HG02588 (cell line): ENCODE measurements at regions not wholly inside any gene's neighbourhood (a gene's known extent, or its start where the extent isn't known, plus 50 kb on each side); places are given as distances from the start of the nearest gene placed in this dataset.
"Not testable (repeated sequence)": the region's sequence is repeated elsewhere in the genome, so short reads cannot be mapped to it uniquely, and the experiment has no call there.

Source experiments
- ATAC-seq: cut with Tn5 transposase; IDR thresholded peaks from one replicate; pipeline ENCODE4 v1.9.1; 2021; ENCODE audit warnings: mild to moderate bottlenecking, moderate library complexity; ENCODE audit not compliant: unreplicated experiment

DNA sequence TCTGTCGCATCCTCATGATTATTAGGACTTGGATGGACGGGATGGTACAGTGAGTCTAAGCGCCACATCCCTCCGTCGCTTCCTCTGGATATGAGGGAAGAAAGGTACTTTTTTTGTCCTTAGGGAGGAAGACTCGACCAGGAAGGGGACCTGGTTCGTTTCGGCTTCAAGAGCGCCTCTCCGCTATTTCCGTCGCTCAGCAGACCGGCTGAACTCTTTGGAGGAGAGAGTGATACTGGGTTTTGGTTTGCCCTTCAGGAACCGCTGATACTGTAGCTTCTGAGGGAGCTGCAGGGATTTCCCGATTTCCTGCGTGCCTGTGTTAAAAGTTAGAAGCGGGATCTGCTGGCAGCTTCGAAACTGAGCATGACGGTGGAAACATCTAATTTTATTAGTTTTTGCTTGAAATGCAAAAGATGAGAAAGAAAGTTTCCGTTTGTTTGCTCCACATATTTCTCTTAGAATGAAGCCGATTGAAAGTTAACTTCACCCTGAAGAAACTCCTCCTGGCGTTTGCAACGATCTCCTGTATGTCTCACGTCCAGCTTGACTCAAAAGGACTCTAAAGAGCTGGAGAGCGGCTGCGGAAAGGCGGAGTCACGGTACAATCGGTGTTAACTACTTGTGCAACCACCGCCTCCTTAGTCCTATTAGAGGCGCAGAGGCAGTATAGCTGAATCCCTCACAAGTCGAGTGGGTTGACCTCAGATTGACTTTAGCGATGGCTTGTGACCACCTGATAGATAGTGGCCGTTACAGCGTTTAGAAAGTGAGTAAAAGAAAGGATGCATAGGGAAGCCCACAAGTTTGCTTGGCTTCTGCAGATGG is 129.4 kb downstream of the TRIM27 start:
- no peak for ATAC-seq

DNA sequence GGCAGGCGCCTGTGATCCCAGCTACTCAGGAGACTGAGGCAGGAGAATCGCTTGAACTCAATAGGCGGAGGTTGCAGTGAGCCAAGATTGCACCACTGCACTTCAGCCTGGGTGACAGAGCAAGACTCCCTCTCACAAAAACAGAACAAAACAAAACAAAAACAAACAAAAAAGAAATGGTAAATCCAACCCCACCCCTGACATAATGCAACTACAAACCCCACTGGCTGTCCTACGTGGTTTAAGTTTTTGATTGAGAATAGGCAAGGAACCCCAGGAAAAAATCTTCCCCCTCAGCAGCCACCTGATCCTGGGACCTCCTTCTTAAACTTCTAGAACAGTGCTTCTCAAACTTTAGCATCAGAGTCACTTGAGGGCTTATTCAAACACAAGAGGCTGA is 123.1 kb downstream of the TRIM27 start:
- not testable (repeated sequence) for ATAC-seq

DNA sequence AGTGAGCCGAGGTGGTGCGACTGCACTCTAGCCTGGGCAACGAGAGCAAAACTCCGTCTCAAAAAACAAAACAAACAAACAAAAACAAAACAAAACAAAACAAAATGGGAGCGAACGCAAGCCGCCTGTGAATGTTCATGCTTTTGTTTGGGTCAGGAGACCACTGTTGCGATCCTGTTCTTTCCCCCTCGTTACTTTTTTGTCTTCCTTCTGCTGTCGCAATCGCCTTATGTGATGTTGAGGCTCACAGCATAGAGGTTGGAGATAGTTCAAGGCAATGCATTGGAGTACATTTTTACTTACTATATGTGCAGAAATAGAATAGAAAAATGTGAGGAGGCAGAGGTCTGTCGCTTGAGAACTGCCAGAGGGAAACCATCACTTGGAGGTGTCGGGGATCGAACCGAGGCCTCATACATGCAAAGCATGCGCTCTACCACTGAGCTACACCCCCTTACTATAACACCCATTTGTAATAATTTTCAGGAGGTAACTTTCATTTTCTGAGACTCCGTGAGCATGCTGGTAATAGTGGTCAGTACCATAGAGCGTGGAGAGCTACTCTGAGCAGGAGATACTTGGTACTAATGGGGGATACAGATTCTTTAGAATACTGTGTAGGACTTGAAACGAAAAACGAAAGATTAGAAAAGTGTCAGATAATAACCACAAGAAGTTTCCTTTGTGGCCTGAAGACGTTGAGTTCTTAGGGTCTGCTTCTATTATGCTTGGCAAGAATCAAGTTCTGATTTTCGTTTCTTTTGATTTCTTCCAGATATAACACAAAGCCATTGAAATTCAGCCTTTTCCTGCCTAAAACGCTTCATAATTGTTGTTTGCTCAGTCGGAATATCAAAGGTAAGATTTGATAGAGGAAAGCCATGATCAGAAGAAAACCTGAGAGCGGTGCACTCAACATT is 121.1 kb downstream of the TRIM27 start:
- no peak for ATAC-seq

DNA sequence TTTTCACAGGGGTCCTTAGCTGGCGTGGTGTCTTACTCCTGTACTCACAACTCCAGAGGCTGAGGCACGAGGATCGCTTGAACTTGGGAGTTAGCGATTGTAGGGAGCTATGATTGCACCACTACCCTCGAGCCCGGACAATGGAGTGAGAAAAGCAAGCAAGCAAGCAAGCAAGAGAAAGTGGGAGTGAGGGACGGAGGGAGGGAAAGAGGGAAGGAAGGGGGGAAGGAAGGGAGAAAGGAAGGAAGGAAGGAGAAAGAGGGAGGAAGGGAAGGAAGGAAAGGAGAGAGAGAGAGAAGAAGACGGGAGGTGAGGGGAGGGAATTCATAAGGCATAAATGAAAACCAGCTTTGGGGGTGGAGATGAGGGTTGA is 120.5 kb downstream of the TRIM27 start:
- no peak for ATAC-seq

DNA sequence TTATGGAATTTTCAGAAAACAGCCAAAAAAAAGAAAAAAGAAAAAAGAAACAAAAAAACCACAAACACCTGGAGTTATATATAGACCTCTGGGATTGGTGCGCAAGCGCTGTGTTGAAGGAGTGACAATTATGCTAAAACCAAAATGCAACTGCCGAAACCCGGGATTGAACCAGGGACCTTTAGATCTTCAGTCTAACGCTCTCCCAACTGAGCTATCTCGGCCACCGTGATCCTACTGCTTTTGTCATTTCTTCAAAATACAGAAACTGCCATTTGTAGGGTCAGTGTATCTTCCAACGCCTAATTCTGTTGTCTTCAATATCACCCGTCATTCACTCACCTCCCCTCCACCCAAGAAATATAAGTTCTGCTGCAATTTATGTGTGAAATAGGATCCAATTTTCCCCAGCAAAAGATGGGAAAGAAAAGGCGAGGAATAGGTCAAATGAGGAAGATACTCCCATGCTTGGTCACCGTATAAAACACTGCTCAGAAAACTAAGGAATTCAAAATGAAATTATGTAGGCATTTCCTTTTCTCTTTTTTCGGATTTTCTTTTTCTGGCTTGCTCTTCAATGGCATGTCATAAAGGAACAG is 116.0 kb downstream of the TRIM27 start:
- no peak for ATAC-seq

DNA sequence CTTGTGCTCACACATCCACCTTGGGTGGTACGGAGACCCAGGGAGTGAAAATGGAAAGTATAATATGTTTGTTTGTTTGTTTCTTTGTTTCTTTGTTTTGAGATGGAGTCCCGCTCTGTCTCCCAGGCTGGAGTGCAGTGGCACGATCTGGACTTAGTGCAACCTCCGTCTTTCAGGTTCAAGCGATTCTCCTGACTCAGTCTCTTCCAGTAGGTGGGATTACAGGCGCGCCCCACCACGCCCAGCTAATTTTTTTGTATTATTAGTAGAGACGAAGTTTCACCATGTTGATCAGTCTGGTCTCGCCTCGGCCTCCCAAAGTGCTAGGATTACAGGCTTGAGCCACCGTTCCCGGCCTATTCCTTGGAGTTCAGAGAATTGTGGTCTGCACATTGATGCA is 115.4 kb downstream of the TRIM27 start:
- ATAC-seq, result no peak

DNA sequence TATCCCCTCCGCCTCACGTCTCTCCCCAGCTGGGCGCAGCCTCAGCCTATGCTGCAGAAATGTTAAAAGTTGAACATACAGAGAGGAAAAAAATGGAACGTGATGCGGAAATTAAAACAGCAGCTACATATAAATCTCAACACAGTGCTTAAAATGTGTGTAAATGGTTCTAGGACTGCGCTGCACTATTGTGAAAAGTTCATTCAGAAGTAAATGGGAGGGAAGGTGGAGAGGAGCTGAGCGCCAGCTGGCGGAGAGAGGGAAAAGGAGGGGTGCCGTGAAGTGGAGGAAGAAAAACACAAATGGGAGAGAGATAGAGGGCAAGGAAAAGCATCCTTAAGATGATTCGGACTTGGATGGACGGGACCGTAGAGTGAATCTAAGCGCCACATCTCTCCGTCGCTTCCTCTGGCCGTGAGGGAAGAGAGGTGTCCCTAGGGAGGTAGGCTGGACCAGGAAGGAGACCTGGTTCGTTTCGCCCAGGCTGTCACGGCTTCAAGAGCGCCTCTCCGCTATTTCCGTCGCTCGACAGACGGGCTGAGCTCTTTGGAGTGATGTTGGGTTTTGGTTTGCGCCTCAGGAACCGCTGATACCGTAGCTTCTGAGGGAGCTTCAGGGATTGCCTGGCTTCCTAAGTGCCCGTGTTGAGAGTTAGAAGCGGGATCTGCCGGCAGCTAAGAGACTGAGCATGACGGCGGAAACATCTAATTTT is 113.7 kb downstream of the TRIM27 start:
- ATAC-seq, result no peak

DNA sequence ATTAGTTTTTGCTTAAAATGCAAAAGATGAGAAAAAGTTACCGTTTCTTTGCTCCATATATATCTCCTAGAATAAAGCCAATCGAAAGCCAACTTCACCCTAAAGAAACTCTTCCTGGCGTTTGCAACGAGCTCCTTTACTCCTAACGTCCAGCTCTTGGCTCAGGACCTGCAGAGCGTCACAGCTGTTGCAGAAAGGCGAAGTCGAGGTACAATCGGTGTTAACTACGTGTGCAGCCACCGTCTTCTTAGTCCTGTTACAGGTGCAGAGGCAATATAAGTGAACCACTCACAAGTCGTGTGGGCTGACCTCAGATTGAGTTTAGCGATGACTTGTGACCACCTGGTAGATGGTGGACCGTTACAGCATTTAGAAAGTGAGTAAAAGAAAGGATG is 113.1 kb downstream of the TRIM27 start:
- ATAC-seq, result no peak

DNA sequence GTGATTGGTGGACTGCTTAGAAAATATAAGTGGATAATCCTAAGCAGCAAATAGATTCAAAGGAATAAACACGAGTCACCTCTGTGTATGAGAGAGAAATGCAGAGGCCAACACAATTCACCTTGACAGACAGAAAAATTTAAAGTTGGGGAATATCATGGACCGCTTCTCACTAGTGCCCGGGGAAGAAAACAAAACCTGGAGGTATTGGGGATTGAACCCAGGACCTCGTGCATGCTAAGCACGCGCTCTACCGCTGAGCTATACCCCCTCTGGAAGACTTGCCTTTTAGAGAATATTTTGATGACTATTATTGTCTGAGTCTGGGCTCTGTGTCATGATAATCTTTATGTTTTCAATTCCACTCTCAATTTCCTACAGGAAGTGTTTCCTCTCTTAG is 111.9 kb downstream of the TRIM27 start:
- no peak for ATAC-seq

DNA sequence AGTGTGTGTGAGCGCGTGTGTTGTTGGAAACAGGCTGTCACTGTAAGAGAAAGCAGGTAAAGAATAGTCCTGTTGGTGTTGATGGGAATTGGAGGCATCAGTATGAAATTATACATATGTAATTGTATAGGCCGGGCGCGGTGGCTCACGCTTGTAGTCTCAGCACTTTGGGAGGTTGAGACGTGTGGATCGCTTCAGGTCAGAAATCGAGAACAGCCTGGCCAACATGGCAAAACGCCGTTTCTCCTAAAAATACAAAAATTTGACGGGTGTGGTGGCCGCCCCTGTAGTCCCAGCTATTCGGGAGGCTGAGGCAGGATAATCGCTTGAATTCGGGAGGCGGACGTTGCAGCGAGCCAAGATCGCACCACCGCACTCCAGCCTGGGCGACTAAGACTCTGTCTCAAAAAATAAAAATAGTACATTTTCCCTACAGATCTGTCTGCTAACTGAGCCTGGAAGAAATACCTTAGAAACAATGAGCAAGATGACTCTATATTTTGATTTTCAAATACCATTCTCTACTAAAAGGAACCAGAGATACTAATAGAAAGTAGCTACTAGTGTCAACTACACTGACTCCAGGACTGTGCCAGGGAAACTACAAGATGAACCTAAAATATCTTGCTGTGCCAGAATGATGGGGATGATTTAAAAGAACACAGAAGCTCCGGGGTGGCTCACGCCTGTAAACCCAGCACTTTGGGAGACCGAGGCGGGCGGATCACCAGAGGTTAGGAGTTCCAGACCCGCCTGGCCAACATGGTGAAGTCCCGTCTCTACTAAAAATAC is 110.8 kb downstream of the TRIM27 start:
- no peak for ATAC-seq

DNA sequence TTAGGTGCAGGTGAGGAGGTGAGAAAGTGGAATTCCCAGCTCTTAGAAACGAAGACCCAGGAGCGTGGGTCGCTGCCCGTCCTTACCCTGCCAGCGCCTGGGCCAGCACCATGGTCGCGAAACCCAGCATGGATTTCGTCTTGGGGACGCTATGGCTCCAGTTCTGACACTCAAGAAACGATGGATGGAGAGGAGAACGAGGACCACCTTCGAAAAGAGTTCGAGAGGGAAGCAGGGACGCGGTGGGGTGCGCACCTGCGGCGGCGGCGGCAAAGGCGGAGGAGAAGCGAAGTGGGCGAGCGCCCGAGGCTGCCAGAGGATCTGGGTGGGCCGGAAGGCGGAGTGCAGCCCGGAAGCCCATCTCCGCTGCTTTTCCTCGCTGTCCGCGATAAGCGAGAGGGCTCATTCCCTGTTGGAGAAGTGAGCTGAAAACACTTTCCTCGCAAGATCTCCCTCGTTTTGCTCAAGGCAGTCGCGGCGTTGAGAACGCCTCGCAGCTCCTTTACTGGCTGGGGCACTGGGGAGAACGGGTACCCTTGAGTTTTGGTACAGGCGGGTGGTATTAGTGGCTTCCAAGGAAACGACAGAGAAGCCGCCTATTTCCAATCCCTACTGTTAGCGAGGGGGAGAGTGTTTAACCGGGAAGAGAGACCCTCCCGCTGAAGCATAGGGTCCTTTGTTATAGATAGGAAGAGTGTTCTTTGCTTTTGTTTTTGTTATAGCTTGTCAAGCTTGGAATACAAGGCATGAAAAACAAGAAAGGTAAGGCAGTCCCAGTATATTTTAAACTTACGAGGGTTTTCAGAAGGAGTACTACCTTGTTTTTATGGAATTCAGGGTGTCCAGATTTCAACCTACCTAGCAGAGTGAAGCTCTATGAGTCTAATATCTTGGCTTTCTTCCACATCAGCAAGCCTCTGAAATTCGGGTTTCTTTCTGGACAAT is 109.5 kb downstream of the TRIM27 start:
- ATAC-seq, result no peak

DNA sequence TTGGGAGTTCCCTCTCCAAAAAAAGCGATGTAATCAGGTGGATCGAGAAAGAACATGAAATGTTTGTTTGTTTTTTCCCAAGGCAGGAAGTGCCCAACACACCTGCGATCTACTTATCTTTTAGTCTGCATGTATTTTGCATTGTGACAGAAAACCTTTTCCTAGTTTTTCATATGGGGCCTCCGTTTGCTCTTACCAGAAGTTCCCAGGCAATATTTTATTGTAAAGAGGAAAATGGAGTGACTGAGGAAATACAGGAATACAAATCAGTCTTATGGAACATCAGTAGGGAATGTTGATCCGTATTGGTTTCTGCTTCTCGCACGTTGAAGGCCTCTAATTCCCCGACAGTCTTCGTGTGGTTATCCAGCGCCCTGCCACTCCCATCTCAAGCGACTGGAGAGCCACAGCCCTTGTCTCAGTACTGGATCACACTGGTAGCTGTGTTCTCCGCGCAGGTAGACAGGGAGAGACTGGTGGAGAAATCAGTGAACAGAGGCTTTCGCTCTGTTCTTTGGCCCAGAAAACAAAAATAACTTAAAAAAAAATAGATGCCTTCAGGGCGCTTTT is 107.4 kb downstream of the TRIM27 start:
- ATAC-seq, result no peak

DNA sequence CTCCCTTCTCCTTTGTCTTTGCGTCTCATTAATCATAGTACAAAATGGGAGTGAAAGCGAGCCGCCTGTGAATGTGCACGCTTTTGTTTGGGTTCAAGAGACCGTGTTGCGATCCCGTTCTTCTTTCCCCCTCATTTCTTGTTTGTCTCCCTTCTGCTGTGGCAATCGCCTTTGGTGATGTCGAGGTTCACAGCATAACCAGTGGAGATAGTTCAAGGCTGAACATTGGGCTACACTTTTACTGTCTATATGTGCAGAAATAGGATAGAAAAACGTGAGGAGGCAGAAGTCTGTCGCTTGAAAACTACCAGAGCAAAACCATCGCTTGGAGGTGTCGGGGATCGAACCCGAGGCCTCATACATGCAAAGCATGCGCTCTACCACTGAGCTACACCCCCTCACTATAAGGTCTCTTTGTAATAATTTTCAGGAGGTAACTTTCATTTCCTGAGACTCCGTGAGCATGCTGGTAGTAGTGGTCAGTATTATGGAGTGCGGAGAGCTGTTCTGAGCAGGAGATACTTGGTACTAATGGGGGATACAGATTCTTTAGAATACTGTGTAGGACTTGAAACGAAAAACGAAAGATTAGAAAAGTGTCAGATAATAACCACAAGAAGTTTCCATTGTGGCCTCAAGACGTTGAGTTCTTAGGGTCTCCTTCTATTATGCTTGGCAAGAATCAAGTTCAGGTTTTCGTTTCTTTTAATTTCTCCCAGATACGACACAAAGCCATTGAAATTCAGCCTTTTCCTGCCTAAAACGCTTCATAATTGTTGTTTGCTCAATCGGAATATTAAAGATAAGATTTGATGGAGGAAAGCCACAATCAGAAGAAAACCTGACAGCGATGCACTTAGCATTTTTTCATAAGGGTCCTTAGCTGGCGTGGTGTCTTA is 106.6 kb downstream of the TRIM27 start:
- ATAC-seq, result no peak

DNA sequence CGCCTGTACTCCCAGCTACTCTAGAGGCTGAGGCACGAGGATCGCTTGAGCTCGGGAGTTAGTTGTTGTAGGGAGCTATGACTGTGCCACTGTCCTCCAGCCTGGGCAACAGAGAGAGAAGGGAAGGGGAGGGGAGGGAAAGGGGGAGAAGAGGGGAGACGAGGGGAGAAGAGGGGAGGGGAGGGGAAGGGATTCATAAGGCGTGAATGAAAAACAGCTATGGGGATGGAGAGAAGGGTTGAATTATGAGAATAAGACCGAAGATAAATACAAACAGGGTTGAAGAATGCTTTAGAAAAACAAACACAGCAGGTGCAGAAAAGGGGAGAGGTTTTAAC is 106.0 kb downstream of the TRIM27 start:
- no peak for ATAC-seq

DNA sequence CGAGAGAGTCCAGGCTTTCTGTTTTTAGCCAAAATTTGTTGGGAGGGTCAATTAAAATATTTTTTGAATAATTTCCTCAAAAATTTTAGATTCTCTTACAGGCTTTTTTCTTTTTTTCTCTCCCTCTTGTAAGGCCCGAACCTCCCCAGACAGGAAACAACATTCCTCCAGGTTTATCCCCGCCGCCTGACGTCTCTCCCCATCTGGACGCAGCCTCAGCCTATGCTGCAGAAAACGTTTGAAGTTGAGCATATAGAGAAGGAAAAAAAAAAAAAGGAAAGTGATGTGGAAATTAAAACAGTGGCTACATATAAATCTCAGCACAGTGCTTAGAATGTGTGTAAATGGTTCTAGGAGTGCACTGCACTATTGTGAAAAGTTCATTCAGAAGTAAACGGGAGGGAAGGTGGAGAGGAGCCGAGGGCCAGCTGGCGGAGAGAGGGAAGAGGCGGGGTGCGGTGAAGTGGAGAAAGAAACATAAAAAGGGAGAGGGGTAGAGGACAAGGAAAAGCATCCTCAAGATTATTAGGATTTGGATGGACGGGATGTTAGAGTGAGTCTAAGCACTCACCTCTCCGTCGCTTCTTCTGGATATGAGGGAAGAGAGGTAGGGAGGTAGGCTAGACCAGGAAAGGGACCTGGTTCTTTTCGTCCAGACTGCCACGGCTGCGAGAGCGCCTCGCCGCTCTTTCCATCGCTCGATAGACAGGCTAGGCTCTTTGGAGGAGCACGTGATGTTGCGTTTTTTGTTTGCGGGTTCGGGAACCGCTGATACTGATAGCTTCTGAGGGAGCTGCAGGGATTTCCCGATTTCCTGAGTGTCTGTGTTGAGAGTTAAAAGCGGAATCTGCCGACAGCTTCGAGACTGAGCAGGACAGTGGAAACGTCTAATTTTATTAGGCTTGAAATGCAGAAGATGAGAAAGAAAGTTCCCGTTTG is 98.7 kb downstream of the TRIM27 start:
- ATAC-seq, result no peak

DNA sequence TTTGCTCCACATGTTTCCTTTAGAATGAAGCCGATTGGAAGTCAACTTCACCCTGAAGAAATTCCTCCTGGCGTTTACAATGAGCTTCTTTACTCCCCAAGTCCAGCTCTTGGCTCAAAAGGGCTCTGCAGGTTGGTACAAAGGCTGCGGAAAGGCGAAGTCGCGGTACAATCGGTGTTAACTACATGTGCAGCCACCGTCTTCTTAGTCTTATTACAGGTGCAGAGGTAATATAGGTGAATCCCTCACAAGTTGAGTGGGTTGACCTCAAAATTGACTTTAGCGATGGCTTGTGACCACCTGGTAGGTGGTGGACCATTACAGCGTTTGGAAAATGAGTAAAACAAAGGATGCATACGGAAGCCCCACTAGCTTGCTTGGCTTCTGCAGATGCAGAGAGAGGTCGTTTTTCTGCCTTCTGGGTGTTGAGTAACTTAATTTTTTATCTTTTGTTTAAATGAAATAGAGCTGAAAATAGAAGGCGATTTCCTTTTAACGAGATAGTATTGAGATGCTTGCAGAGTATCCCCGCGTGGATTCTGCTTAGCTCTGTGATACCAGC is 98.0 kb downstream of the TRIM27 start:
- ATAC-seq, result no peak

DNA sequence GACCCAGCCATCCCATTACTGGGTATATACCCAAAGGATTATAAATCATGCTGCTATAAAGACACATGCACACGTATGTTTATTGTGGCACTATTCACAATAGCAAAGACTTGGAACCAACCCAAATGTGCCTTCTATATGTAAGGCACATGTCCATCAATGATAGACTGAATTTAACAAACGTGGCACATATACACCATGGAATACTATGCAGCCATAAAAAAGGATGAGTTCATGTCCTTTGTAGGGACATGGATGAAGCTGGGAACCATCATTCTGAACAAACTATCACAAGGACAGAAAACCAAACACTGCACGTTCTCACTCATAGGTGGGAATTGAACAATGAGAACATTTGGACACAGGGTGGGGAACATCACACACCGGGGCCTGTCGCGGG is 92.1 kb downstream of the TRIM27 start:
- ATAC-seq, result not testable (repeated sequence)
